HG03095 (cell line): ENCODE measurements at regions not wholly inside any gene's neighbourhood (a gene's known extent, or its start where the extent isn't known, plus 50 kb on each side); places are given as distances from the start of the nearest gene placed in this dataset.
"Not testable (repeated sequence)": the region's sequence is repeated elsewhere in the genome, so short reads cannot be mapped to it uniquely, and the experiment has no call there.

Experiments used
- ATAC-seq: cut with Tn5 transposase; IDR thresholded peaks from one replicate; pipeline ENCODE4 v1.9.1; 2021; ENCODE audit warnings: moderate library complexity; ENCODE audit not compliant: unreplicated experiment

DNA sequence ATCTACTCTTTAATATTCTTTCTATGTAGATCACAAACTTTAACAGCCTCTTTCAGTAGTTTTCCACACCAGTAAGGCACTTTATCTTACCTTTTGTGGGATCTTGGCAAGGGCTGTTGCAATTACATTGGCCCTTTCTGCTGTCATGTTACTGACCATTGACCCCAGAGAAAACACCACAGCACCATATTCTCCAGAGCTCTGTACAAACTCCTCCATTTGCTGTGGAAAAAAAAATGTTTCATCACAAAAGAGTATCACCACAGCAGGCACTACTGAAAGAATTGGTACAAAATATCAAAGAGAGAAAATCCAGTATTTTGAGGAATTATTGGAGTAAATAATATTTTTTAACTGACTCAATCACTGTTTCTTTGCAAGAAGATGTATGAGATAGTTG is 62.3 kb upstream of the UGT2A3 start:
- ATAC-seq, result not testable (repeated sequence)

- ATAC-seq, result not testable (repeated sequence)
Observed at GRCh38 chr4:69017986-69018385, 66.4 kb upstream of the UGT2A3 start.

- not testable (repeated sequence) for ATAC-seq
Observed at GRCh38 chr4:69019538-69020461, 68.2 kb upstream of the UGT2A3 start.

DNA sequence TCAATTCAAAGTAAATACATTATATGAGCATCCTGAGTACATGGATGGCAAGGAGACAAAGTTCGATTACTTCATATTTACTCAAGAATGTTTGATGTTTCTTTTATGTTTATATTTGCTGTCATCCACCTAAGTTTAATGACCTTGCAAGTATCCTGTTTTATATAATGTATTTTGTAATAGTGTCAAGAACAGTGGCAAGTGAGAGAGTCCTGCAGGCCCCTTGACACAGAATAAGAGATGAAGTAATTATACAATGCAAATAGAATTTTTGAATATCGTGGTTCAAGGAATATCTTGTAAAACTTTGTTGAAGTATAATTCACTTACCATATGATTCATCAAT is 68.8 kb upstream of the UGT2A3 start:
- ATAC-seq, result not testable (repeated sequence)

DNA sequence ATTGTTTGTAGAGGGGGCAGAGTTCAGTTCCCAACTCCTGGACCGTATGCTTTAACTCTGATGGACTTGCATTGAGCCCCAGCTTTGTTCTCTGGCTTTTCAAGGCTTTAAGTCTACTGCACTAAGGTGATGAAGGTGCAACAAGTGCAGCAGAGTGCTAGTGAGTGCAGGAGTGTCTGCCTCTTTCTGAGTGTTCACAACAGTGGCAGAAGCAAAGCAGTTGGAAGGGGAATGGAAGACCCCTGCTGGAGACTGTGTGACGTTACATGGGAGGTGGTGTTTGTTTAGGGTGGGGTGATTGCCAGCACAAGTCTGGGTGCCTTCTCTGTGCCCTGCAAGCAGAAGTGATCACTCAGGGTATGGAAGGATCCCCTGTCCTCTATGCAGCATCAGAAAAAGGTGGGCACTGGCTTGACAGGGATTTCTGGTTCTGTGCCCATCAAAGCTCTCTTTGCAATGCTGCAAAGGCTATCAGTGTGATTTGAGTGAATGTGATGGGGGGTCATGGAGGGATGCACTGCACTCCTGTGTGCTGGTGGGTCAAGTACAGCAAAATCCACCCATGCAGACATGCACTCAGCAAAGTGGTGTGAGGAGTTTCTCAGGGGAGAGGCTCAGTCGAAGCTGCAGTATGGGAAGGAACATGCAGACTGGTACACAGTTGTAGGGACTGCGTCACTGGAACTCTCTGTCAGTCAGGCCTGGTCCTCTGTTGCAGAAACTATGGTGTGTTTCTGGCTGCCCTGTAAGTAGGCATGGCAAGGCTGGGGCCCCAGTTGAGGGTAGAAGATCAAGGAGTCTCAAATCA is 70.9 kb upstream of the UGT2B7 start:
- peak; percentile 73 for ATAC-seq

DNA sequence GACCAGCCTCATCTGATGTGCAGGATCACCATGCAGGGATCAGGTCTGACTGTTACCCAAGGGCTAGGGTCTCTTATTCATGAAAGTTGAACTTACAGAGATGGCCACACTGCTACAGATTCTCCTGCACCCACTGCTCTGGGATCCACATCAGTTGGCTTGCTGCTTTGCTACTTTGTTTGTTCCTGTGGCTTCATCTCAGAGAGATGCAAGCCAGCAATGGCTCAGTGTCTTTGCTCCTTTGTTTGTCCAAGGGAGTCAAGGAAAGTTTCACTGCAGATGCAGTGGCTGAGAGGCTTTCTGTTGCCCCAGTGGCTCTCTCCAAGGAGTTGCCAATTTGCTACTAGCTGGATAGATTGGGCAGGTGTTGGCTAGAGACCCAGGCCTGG is 70.3 kb upstream of the UGT2B7 start:
- ATAC-seq, result no peak

GRCh38 chr4:69026974-69027373 is 69.3 kb upstream of the UGT2B7 start:
- no peak for ATAC-seq

GRCh38 chr4:69030326-69030725 is 65.9 kb upstream of the UGT2B7 start:
- ATAC-seq, result no peak

GRCh38 chr4:69032847-69033638 is 63.2 kb upstream of the UGT2B7 start:
- ATAC-seq, result no peak

DNA sequence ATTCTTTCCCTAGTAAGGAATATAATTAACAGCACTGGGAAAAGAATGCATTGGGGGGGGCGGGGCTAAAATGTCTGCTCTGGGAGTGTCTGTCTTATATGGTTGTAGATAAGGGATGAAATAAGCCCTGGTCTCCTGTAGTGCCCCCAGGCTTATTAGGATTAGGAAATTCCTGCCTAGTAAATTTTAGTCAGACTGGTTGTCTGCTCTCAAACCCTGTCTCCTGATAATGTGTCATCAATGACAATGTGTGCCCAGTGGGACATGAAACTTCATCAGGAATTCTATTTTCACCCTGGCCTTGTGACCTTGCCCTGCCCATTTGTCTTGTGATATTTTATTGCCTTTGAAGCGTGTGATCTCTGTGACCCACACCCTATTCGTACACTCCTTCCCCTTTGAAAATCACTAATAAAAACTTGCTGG is 61.9 kb upstream of the UGT2B7 start:
- not testable (repeated sequence) for ATAC-seq

GRCh38 chr4:69038582-69038981 is 57.7 kb upstream of the UGT2B7 start:
- no peak for ATAC-seq

DNA sequence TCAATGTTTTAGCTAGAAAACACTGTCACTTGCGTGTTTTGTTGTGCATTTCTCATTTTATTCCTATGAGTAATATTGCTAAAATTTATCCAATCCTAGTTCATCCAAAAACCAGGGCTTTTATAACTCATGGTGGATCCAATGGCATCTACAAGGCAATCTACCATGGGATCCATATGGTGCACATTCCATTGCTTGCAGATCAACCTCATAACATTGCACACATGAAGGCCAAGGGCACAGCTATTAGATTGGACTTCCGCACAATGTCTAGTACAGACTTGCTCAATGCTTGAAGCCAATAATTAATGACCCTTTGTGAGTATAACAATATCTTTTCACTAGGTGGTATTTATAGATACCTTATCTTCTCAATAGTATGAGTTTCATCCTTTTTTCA is 57.2 kb upstream of the UGT2B7 start:
- no peak for ATAC-seq

DNA sequence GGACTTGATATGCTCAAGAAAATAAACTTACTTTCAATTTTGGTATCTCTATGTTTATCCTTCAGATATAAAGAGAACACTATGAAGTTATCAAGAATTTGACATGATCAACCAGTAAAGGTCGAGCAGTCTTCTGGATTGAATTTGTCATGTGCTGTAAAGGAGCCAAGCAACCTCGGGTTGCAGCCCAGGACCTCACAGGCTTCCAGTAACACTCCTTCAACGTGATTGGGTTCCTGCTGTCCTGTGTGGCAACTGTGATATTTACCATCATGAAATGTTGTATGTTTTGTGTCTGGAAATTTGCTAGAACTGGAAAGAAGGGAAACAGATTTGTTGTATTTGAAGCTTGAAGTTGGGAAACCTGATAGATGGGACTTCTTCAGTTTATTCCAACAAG is 52.0 kb upstream of the UGT2B7 start:
- no peak for ATAC-seq
